Prostate gland (tissue), 2 donors: ENCODE measurements at regions not wholly inside any gene's neighbourhood (a gene's known extent, or its start where the extent isn't known, plus 50 kb on each side); places are given as distances from the start of the nearest gene placed in this dataset.

Source experiments
- CTCF ChIP-seq, 4 experiments: fragments of 200-600 bp in 2 of 4; fragments of 450-650 bp in 2 of 4; sonication (generic) in 2 of 4; IDR thresholded peaks; 1 replicate in 3 of 4; 2 replicates in 1 of 4; pipeline ENCODE4 v1.5.1; 2016 to 2019; ENCODE audit warnings: antibody characterized with exemption in 4 of 4, mild to moderate bottlenecking in 2 of 4, moderate library complexity in 2 of 4
- POLR2A ChIP-seq: fragments of 450-650 bp; IDR thresholded peaks from one replicate; pipeline ENCODE4 v1.6.1; 2016; ENCODE audit warnings: antibody characterized with exemption, mild to moderate bottlenecking

GRCh38 chr2:40642726-40643125 is 190.8 kb upstream of the SLC8A1 start:
- TF ChIP-seq POLR2A (no peak), CTCF (IDR thresholded peaks at IDR 0.05) (no peak)
